H9 (cell line): ENCODE measurements at regions not wholly inside any gene's neighbourhood (a gene's known extent, or its start where the extent isn't known, plus 50 kb on each side); places are given as distances from the start of the nearest gene placed in this dataset.

ENCODE experiments used
- DNase-seq: peaks from one replicate; pipeline ENCODE4 v3.0.0-alpha.2; 2017
- H2AFZ ChIP-seq: one replicate; pipeline ENCODE4 v1.6.1; 2013; ENCODE audit warnings: mild to moderate bottlenecking, low read length, control low read depth, moderate library complexity
- H2AK5ac ChIP-seq: 2 replicates; pipeline ENCODE4 v1.6.1; 2013; ENCODE audit warnings: low read length, control low read depth, mixed read lengths; ENCODE audit not compliant: insufficient read length
- H2BK120ac ChIP-seq: one replicate; pipeline ENCODE4 v1.6.1; 2013; ENCODE audit warnings: low read depth, mild to moderate bottlenecking, low read length, control low read depth, inconsistent platforms; ENCODE audit not compliant: poor library complexity, severe bottlenecking
- H2BK12ac ChIP-seq: 2 replicates; pipeline ENCODE4 v1.6.1; 2013; ENCODE audit warnings: low read length, control low read depth, mixed read lengths, low read depth; ENCODE audit not compliant: insufficient read length
- H2BK15ac ChIP-seq: 2 replicates; pipeline ENCODE4 v1.6.1; 2013; ENCODE audit warnings: low read depth, low read length, control low read depth
- H2BK20ac ChIP-seq: one replicate; pipeline ENCODE4 v1.6.1; 2013; ENCODE audit warnings: low read depth, mild to moderate bottlenecking, low read length, control low read depth, inconsistent platforms; ENCODE audit not compliant: poor library complexity, severe bottlenecking
- H2BK5ac ChIP-seq: 2 replicates; pipeline ENCODE4 v1.6.1; 2013; ENCODE audit warnings: low read length, control low read depth, mixed read lengths; ENCODE audit not compliant: insufficient read length
- H3K14ac ChIP-seq: 2 replicates; pipeline ENCODE4 v1.6.1; 2013; ENCODE audit warnings: low read length, control low read depth; ENCODE audit not compliant: insufficient read depth
- H3K18ac ChIP-seq: 2 replicates; pipeline ENCODE4 v1.6.1; 2013; ENCODE audit warnings: low read depth, mild to moderate bottlenecking, mixed read lengths, low read length, control low read depth; ENCODE audit not compliant: insufficient read length
- H3K23ac ChIP-seq: 2 replicates; pipeline ENCODE4 v1.6.1; 2013; ENCODE audit warnings: low read length, control low read depth, mixed read lengths, low read depth; ENCODE audit not compliant: insufficient read length
- H3K23me2 ChIP-seq: 2 replicates; pipeline ENCODE4 v1.6.1; 2013; ENCODE audit warnings: low read depth, mild to moderate bottlenecking, mixed read lengths, low read length, control low read depth; ENCODE audit not compliant: insufficient read length, poor library complexity, severe bottlenecking
- H3K27ac ChIP-seq: 2 replicates; pipeline ENCODE4 v1.5.1; 2013; ENCODE audit warnings: low read length, control low read depth, mixed read lengths, low read depth; ENCODE audit not compliant: insufficient read length
- H3K27me3 ChIP-seq: 2 replicates; pipeline ENCODE4 v1.6.1; 2013; ENCODE audit warnings: low read length, control low read depth, inconsistent platforms; ENCODE audit not compliant: insufficient read depth
- H3K4ac ChIP-seq: 2 replicates; pipeline ENCODE4 v1.6.1; 2013; ENCODE audit warnings: low read depth, mild to moderate bottlenecking, control low read depth, inconsistent platforms, low read length, moderate library complexity
- H3K4me1 ChIP-seq: 2 replicates; pipeline ENCODE4 v1.6.1; 2013; ENCODE audit warnings: low read length, control low read depth, inconsistent platforms; ENCODE audit not compliant: insufficient read depth
- H3K4me2 ChIP-seq: 2 replicates; pipeline ENCODE4 v1.6.1; 2013; ENCODE audit warnings: low read length, control low read depth, mixed read lengths; ENCODE audit not compliant: insufficient read length, insufficient read depth
- H3K56ac ChIP-seq: 2 replicates; pipeline ENCODE4 v1.6.1; 2013; ENCODE audit warnings: low read depth, mild to moderate bottlenecking, mixed read lengths, low read length, control low read depth; ENCODE audit not compliant: insufficient read length
- H3K79me1 ChIP-seq: 2 replicates; pipeline ENCODE4 v1.6.1; 2013; ENCODE audit warnings: low read depth, mild to moderate bottlenecking, moderate library complexity, low read length, control low read depth, inconsistent platforms; ENCODE audit not compliant: insufficient read depth, poor library complexity, severe bottlenecking
- H3K79me2 ChIP-seq: 2 replicates; pipeline ENCODE4 v1.6.1; 2013; ENCODE audit warnings: low read length, control low read depth, inconsistent platforms; ENCODE audit not compliant: insufficient read depth
- H3K9ac ChIP-seq: 2 replicates; pipeline ENCODE4 v1.6.1; 2013; ENCODE audit warnings: low read length, control low read depth, mixed read lengths; ENCODE audit not compliant: insufficient read length; ENCODE audit errors: extremely low read depth
- H3K9me3 ChIP-seq: one replicate; pipeline ENCODE4 v1.6.1; 2013; ENCODE audit warnings: low read depth, low read length, inconsistent platforms; ENCODE audit not compliant: control insufficient read depth
- H3T11ph ChIP-seq: one replicate; pipeline ENCODE4 v1.6.1; 2013; ENCODE audit warnings: mild to moderate bottlenecking, low read length, control low read depth, inconsistent platforms
- H4K20me1 ChIP-seq: one replicate; pipeline ENCODE4 v1.6.1; 2013; ENCODE audit not compliant: control insufficient read depth, insufficient read length, insufficient read depth
- H4K5ac ChIP-seq: 2 replicates; pipeline ENCODE4 v1.6.1; 2013; ENCODE audit warnings: low read depth, mild to moderate bottlenecking, mixed read lengths, low read length, control low read depth; ENCODE audit not compliant: insufficient read length
- H4K8ac ChIP-seq: replicated peaks from 2 replicates; pipeline ENCODE4 v1.6.1; 2013; ENCODE audit warnings: low read length, control low read depth, mixed read lengths, low read depth; ENCODE audit not compliant: insufficient read length
- H4K91ac ChIP-seq: 2 replicates; pipeline ENCODE4 v1.6.1; 2013; ENCODE audit warnings: low read depth, mild to moderate bottlenecking, moderate library complexity, mixed read lengths, low read length, control low read depth; ENCODE audit not compliant: insufficient read length
- H3K27ac Mint-ChIP-seq, 3 experiments: 2 replicates in 2 of 3; 3 replicates in 1 of 3; pipeline ENCODE4 v1.8.0; 2020 to 2021; ENCODE audit warnings: mixed read lengths in 3 of 3, mild to moderate bottlenecking in 1 of 3, moderate library complexity in 1 of 3
- H3K27me3 Mint-ChIP-seq: 2 replicates; pipeline ENCODE4 v1.8.0; 2021; ENCODE audit warnings: low read depth, mild to moderate bottlenecking, moderate library complexity, mixed read lengths
- H3K36me3 Mint-ChIP-seq, 3 experiments: 2 replicates in 2 of 3; 3 replicates in 1 of 3; pipeline ENCODE4 v1.8.0; 2020 to 2021; ENCODE audit warnings: low read depth in 3 of 3, mixed read lengths in 3 of 3; ENCODE audit not compliant: insufficient read depth in 1 of 3
- H3K4me1 Mint-ChIP-seq, 2 experiments: 2 replicates each; pipeline ENCODE4 v1.8.0; 2020; ENCODE audit warnings: mixed read lengths in 2 of 2
- H3K4me3 Mint-ChIP-seq, 2 experiments: 2 replicates in 1 of 2; 3 replicates in 1 of 2; pipeline ENCODE4 v1.8.0; 2020 to 2021; ENCODE audit warnings: mild to moderate bottlenecking in 2 of 2, mixed read lengths in 2 of 2, moderate library complexity in 1 of 2
- H3K9me3 Mint-ChIP-seq, 2 experiments: 2 replicates in 1 of 2; 3 replicates in 1 of 2; pipeline ENCODE4 v1.8.0; 2020; ENCODE audit warnings: mild to moderate bottlenecking in 2 of 2, mixed read lengths in 2 of 2, moderate library complexity in 1 of 2
- CTCF ChIP-seq: fragments of 200-600 bp; sonication (generic); conservative IDR thresholded peaks from 3 replicates; pipeline ENCODE4 v1.8.0; 2021; ENCODE audit warnings: antibody characterized with exemption, mild to moderate bottlenecking
- WGBS: extraction: QIAGEN DNeasy Blood & Tissue Kit; methylation state at CpG from one replicate; pipeline ENCODE4 v1.1.7; 2013; ENCODE audit warnings: missing lambda C conversion rate, low lambda C conversion rate, mixed read lengths; ENCODE audit not compliant: insufficient read length; ENCODE audit errors: extremely low coverage; 5-methylcytosine and 5-hydroxymethylcytosine counted together

GRCh38 chr13:31060220-31060619 lies 101.5 kb downstream of the HSPH1 start:
- Mint-ChIP-seq H3K4me3 (no peak overlapping the region), H3K27me3 (no peaks in the 10 kb centered on the region), H3K36me3 (peaks cover 0 to 4% (median 0%) of the 10 kb centered on the region in 3 experiments; a peak in 1 of 7 replicates), H3K9me3 (peaks cover 3 to 5% of the 10 kb centered on the region in 2 experiments; a peak in 2 of 5 replicates), H3K27ac (no peak overlapping the region), H3K4me1 (peaks cover 11 to 12% of the 10 kb centered on the region in 2 experiments)
- DNase-seq: no peak
- no peaks in the 10 kb centered on the region for H3K9me3 ChIP-seq
- H4K20me1 ChIP-seq: no peaks in the 10 kb centered on the region
- H4K5ac ChIP-seq: no peak overlapping the region
- H3K14ac ChIP-seq: no peak overlapping the region
- no peak overlapping the region for H3K23ac ChIP-seq
- no peak overlapping the region for H3K18ac ChIP-seq
- H4K8ac ChIP-seq: no peak overlapping the region
- no peaks in the 10 kb centered on the region for H3K27me3 ChIP-seq
- no peak overlapping the region for H2BK12ac ChIP-seq
- no peak overlapping the region for H2BK120ac ChIP-seq
- H2BK5ac ChIP-seq: no peak overlapping the region
- no peak overlapping the region for H2AFZ ChIP-seq
- no peak overlapping the region for H3K4me2 ChIP-seq
- no peak overlapping the region for H3K4ac ChIP-seq
- no peak overlapping the region for H2AK5ac ChIP-seq
- H2BK15ac ChIP-seq: no peak overlapping the region
- H3K79me2 ChIP-seq: no peaks in the 10 kb centered on the region
- H3K23me2 ChIP-seq: no peaks in the 10 kb centered on the region
- H4K91ac ChIP-seq: no peak overlapping the region
- H3K4me1 ChIP-seq: no peaks in the 10 kb centered on the region
- WGBS: no CpG with 5 or more reads among the region's 3 CpGs
- H3K56ac ChIP-seq: no peak overlapping the region
- no peak overlapping the region for H3T11ph ChIP-seq
- no peak overlapping the region for H2BK20ac ChIP-seq
- H3K79me1 ChIP-seq: no peaks in the 10 kb centered on the region
- H3K9ac ChIP-seq: no peak overlapping the region
- TF ChIP-seq CTCF: no peak
- H3K27ac ChIP-seq: no peak overlapping the region
